Tibial nerve (tissue), 4 donors: ENCODE measurements at regions not wholly inside any gene's neighbourhood (a gene's known extent, or its start where the extent isn't known, plus 50 kb on each side); places are given as distances from the start of the nearest gene placed in this dataset.

Experiments used
- CTCF ChIP-seq, 5 experiments: fragments of 200-600 bp in 3 of 5; fragments of 450-650 bp in 2 of 5; sonication (generic) in 3 of 5; IDR thresholded peaks; one replicate each; pipeline ENCODE4 v1.5.1; 2016 to 2019; ENCODE audit warnings: antibody characterized with exemption in 5 of 5, mild to moderate bottlenecking in 3 of 5, moderate library complexity in 2 of 5
- EP300 ChIP-seq, 2 donors: sonication (generic); formaldehyde crosslinking; IDR thresholded peaks; one replicate each; pipeline ENCODE4 v1.6.1; 2017; ENCODE audit warnings: antibody characterized with exemption in 2 of 2, mild to moderate bottlenecking in 1 of 2
- POLR2A ChIP-seq, 2 donors: fragments of 450-650 bp; IDR thresholded peaks; one replicate each; pipeline ENCODE4 v1.6.1; 2017; ENCODE audit warnings: antibody characterized with exemption in 2 of 2, mild to moderate bottlenecking in 2 of 2, moderate library complexity in 2 of 2

- TF ChIP-seq CTCF (IDR thresholded peaks at IDR 0.05) (no peak), POLR2A (IDR thresholded peaks at IDR 0.05) (no peak), EP300 (IDR thresholded peaks at IDR 0.05) (no peak)
Measured at GRCh38 chr6:125480571-125480970, 178.8 kb upstream of the HDDC2 start.
